HepG2 (cell line): ENCODE measurements at regions not wholly inside any gene's neighbourhood (a gene's known extent, or its start where the extent isn't known, plus 50 kb on each side); places are given as distances from the start of the nearest gene placed in this dataset.

Source experiments
- HDAC6 ChIP-seq: fragments of 200-600 bp; sonication (generic); IDR thresholded peaks from 2 replicates; pipeline ENCODE4 v1.7.0; 2017; ENCODE audit warnings: mild to moderate bottlenecking, antibody characterized with exemption, low read length, low read depth
- IKZF5 ChIP-seq: IDR thresholded peaks from 2 replicates; pipeline ENCODE4 v1.6.1; 2018; ENCODE audit warnings: missing genetic modification reagents, mild to moderate bottlenecking, missing compliant biosample characterization
- KDM5A ChIP-seq: fragments of 200-600 bp; sonication (generic); IDR thresholded peaks from 2 replicates; pipeline ENCODE4 v1.7.0; 2018; ENCODE audit warnings: antibody characterized with exemption, mild to moderate bottlenecking, low read length, borderline replicate concordance
- POLR2A ChIP-seq, 2 experiments: IDR thresholded peaks; 2 replicates each; pipeline ENCODE4 v1.6.1; 2011; ENCODE audit warnings: low read depth in 2 of 2, low read length in 2 of 2, mild to moderate bottlenecking in 1 of 2, moderate library complexity in 1 of 2; ENCODE audit not compliant: insufficient read depth in 1 of 2
- REST ChIP-seq, 2 experiments: IDR thresholded peaks; 2 replicates each; pipeline ENCODE4 v1.6.1; 2011 to 2012; ENCODE audit warnings: low read length in 2 of 2, borderline replicate concordance in 1 of 2, low read depth in 1 of 2, mild to moderate bottlenecking in 1 of 2, moderate library complexity in 1 of 2
- SOX6 ChIP-seq, 2 experiments: fragments of 450-650 bp in 1 of 2; sonication (generic) in 1 of 2; formaldehyde crosslinking in 1 of 2; IDR thresholded peaks; 2 replicates each; pipeline versions ENCODE4 v1.4.0 to v1.6.1; 2017 to 2020; ENCODE audit warnings: antibody characterized with exemption in 1 of 2, mild to moderate bottlenecking in 1 of 2, missing genetic modification reagents in 1 of 2
- THAP7 ChIP-seq: sonication (generic); formaldehyde crosslinking; IDR thresholded peaks from 2 replicates; pipeline ENCODE4 v1.8.1; 2023; ENCODE audit warnings: mild to moderate bottlenecking, missing genetic modification reagents
- ZMAT3 ChIP-seq: sonication (generic); formaldehyde crosslinking; conservative IDR thresholded peaks from 2 replicates; pipeline ENCODE4 v1.7.0; 2021; ENCODE audit warnings: missing genetic modification reagents
- ZNF318 ChIP-seq: sonication (generic); formaldehyde crosslinking; IDR thresholded peaks from 2 replicates; pipeline ENCODE4 v1.4.0; 2020; ENCODE audit warnings: mild to moderate bottlenecking, missing genetic modification reagents
- ZNF549 ChIP-seq: sonication (generic); formaldehyde crosslinking; IDR thresholded peaks from 2 replicates; pipeline ENCODE4 v1.5.0; 2020; ENCODE audit warnings: missing genetic modification reagents
- ZNF614 ChIP-seq: IDR thresholded peaks from 2 replicates; pipeline ENCODE4 v1.6.1; 2018; ENCODE audit warnings: missing biosample characterization, missing genetic modification reagents, inconsistent platforms, borderline replicate concordance
- ZNF776 ChIP-seq: sonication (generic); formaldehyde crosslinking; IDR thresholded peaks from 2 replicates; pipeline ENCODE4 v1.4.0; 2020; ENCODE audit warnings: mild to moderate bottlenecking, missing genetic modification reagents
- TF ChIP-seq, protein P1 (sequence below): sonication (generic); formaldehyde crosslinking; IDR thresholded peaks from 2 replicates; pipeline ENCODE4 v1.5.0; 2020; ENCODE audit warnings: mild to moderate bottlenecking, missing genetic modification reagents, moderate library complexity
- TF ChIP-seq, protein P2 (sequence below): sonication (generic); formaldehyde crosslinking; IDR thresholded peaks from 2 replicates; pipeline ENCODE4 v1.8.1; 2022; ENCODE audit warnings: mild to moderate bottlenecking, missing genetic modification reagents

- TF ChIP-seq ZNF318 (CRISPR knock-in tag) (no peak), ZNF549 (no peak), ZNF776 (no peak), HDAC6 (no peak), KDM5A (no peak), ZNF614 (CRISPR knock-in tag) (no peak), SOX6 (IDR thresholded peaks at IDR 0.05) (no peak), SOX6 (CRISPR knock-in tag; IDR thresholded peaks at IDR 0.05) (no peak), IKZF5 (CRISPR knock-in tag) (no peak), ZMAT3 (CRISPR knock-in tag) (no peak), POLR2A (IDR thresholded peaks at IDR 0.05; ENCODE audit: insufficient read depth in 1 of 2, low read depth in 2 of 2, low read length in 2 of 2) (no peak), THAP7 (CRISPR knock-in tag) (no peak), REST (IDR thresholded peaks at IDR 0.05; ENCODE audit: borderline replicate concordance in 1 of 2, low read depth in 1 of 2, low read length in 2 of 2) (no peak)
- TF ChIP-seq, protein P1, sequence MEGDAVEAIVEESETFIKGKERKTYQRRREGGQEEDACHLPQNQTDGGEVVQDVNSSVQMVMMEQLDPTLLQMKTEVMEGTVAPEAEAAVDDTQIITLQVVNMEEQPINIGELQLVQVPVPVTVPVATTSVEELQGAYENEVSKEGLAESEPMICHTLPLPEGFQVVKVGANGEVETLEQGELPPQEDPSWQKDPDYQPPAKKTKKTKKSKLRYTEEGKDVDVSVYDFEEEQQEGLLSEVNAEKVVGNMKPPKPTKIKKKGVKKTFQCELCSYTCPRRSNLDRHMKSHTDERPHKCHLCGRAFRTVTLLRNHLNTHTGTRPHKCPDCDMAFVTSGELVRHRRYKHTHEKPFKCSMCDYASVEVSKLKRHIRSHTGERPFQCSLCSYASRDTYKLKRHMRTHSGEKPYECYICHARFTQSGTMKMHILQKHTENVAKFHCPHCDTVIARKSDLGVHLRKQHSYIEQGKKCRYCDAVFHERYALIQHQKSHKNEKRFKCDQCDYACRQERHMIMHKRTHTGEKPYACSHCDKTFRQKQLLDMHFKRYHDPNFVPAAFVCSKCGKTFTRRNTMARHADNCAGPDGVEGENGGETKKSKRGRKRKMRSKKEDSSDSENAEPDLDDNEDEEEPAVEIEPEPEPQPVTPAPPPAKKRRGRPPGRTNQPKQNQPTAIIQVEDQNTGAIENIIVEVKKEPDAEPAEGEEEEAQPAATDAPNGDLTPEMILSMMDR (CRISPR knock-in tag): no peak
- TF ChIP-seq, protein P2, sequence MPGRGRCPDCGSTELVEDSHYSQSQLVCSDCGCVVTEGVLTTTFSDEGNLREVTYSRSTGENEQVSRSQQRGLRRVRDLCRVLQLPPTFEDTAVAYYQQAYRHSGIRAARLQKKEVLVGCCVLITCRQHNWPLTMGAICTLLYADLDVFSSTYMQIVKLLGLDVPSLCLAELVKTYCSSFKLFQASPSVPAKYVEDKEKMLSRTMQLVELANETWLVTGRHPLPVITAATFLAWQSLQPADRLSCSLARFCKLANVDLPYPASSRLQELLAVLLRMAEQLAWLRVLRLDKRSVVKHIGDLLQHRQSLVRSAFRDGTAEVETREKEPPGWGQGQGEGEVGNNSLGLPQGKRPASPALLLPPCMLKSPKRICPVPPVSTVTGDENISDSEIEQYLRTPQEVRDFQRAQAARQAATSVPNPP (CRISPR knock-in tag): no peak
Measured at GRCh38 chr2:53286345-53286744, 481.3 kb upstream of the CHAC2 start.
